Mesodermal cell (in vitro differentiated cells): ENCODE measurements at regions not wholly inside any gene's neighbourhood (a gene's known extent, or its start where the extent isn't known, plus 50 kb on each side); places are given as distances from the start of the nearest gene placed in this dataset.
"Not testable (repeated sequence)": the region's sequence is repeated elsewhere in the genome, so short reads cannot be mapped to it uniquely, and the experiment has no call there.

Experiments used
- H3K27ac ChIP-seq: 2 replicates; pipeline ENCODE4 v1.7.0; 2013; ENCODE audit warnings: mild to moderate bottlenecking, low read depth, low read length, moderate library complexity; ENCODE audit not compliant: severe bottlenecking
- H3K36me3 ChIP-seq: 2 replicates; pipeline ENCODE4 v1.7.1; 2013; ENCODE audit warnings: mild to moderate bottlenecking, low read length, moderate library complexity; ENCODE audit not compliant: control insufficient read depth, insufficient read depth
- H3K4me1 ChIP-seq: one replicate; pipeline ENCODE4 v1.7.1; 2013; ENCODE audit warnings: mild to moderate bottlenecking, low read length; ENCODE audit not compliant: insufficient read depth, control insufficient read depth, poor library complexity, severe bottlenecking
- H3K4me3 ChIP-seq: 2 replicates; pipeline ENCODE4 v1.7.0; 2013; ENCODE audit warnings: low read length, control low read depth, mild to moderate bottlenecking; ENCODE audit not compliant: insufficient read depth, poor library complexity, severe bottlenecking; ENCODE audit errors: extremely low read depth
- H3K9me3 ChIP-seq: 2 replicates; pipeline ENCODE4 v1.7.1; 2013; ENCODE audit warnings: mild to moderate bottlenecking, low read length, moderate library complexity; ENCODE audit not compliant: control insufficient read depth
- WGBS, 2 experiments: methylation state at CpG; one replicate each; pipeline ENCODE4 v1.1.5; 2013; ENCODE audit warnings: missing lambda C conversion rate in 2 of 2; ENCODE audit not compliant: insufficient coverage in 2 of 2; 5-methylcytosine and 5-hydroxymethylcytosine counted together

- peaks cover 7% of the 10 kb centered on the region for H3K4me1 ChIP-seq
- 89 to 99% methylated on average over 5 of the region's 5 CpGs for WGBS, 2 experiments
- H3K36me3 ChIP-seq: no peaks in the 10 kb centered on the region
- H3K9me3 ChIP-seq: no peaks in the 10 kb centered on the region
- no peak overlapping the region for H3K27ac ChIP-seq
- H3K4me3 ChIP-seq: no peak overlapping the region
Observed at GRCh38 chr2:111620281-111620680, 263.7 kb downstream of the ANAPC1 start.

- Histone ChIP-seq H3K9me3 (no peaks in the 10 kb centered on the region), H3K4me3 (no peak overlapping the region), H3K27ac (no peak overlapping the region), H3K36me3 (no peaks in the 10 kb centered on the region), H3K4me1 (no peaks in the 10 kb centered on the region)
- WGBS, 2 experiments: 100% methylated on average over 2 to 3 of the region's 3 CpGs
Observed at GRCh38 chr2:111622859-111623258, 261.1 kb downstream of the ANAPC1 start.

- H3K27ac ChIP-seq: no peak overlapping the region
- H3K9me3 ChIP-seq: no peaks in the 10 kb centered on the region
- WGBS, 2 experiments: 91 to 93% methylated on average over 3 of the region's 3 CpGs
- no peaks in the 10 kb centered on the region for H3K4me1 ChIP-seq
- H3K4me3 ChIP-seq: no peak overlapping the region
- H3K36me3 ChIP-seq: no peaks in the 10 kb centered on the region
Observed at GRCh38 chr2:111623380-111623779, 260.6 kb downstream of the ANAPC1 start.

GRCh38 chr2:111624411-111625156 lies 259.4 kb downstream of the ANAPC1 start:
- WGBS, 2 experiments: no CpG with 5 or more reads among the region's 3 CpGs
- H3K36me3 ChIP-seq: no peaks in the 10 kb centered on the region
- H3K4me3 ChIP-seq: no peak overlapping the region
- no peak overlapping the region for H3K27ac ChIP-seq
- no peaks in the 10 kb centered on the region for H3K4me1 ChIP-seq
- no peaks in the 10 kb centered on the region for H3K9me3 ChIP-seq

GRCh38 chr2:111625157-111625537 lies 258.8 kb downstream of the ANAPC1 start:
- H3K4me3 ChIP-seq, H3K4me1 ChIP-seq, H3K36me3 ChIP-seq, H3K9me3 ChIP-seq, H3K27ac ChIP-seq: not testable (repeated sequence)
- WGBS, 2 experiments: 89% methylated on average over 4 of the region's 12 CpGs; no CpG with 5 or more reads in 1 of the 2 experiments

GRCh38 chr2:111626037-111626864 lies 257.7 kb downstream of the ANAPC1 start:
- WGBS, 2 experiments: 100% methylated on average over 1 of the region's 2 CpGs; no CpG with 5 or more reads in 1 of the 2 experiments
- Histone ChIP-seq H3K9me3 (no peaks in the 10 kb centered on the region), H3K27ac (no peak overlapping the region), H3K36me3 (no peaks in the 10 kb centered on the region), H3K4me3 (no peak overlapping the region), H3K4me1 (no peaks in the 10 kb centered on the region)

GRCh38 chr2:111626865-111627163 lies 257.2 kb downstream of the ANAPC1 start:
- H3K4me1 ChIP-seq: no peaks in the 10 kb centered on the region
- H3K27ac ChIP-seq: no peak overlapping the region
- H3K4me3 ChIP-seq: no peak overlapping the region
- no peaks in the 10 kb centered on the region for H3K36me3 ChIP-seq
- no peaks in the 10 kb centered on the region for H3K9me3 ChIP-seq

- H3K4me1 ChIP-seq: no peaks in the 10 kb centered on the region
- no peaks in the 10 kb centered on the region for H3K36me3 ChIP-seq
- no peaks in the 10 kb centered on the region for H3K9me3 ChIP-seq
- 100% methylated on average over 1 of the region's 5 CpGs for WGBS, 2 experiments
- no peak overlapping the region for H3K27ac ChIP-seq
- H3K4me3 ChIP-seq: no peak overlapping the region
Observed at GRCh38 chr2:111627256-111627655, 256.7 kb downstream of the ANAPC1 start.

GRCh38 chr2:111628221-111628620 lies 255.8 kb downstream of the ANAPC1 start:
- H3K27ac ChIP-seq: no peak overlapping the region
- no peaks in the 10 kb centered on the region for H3K4me1 ChIP-seq
- H3K36me3 ChIP-seq: no peaks in the 10 kb centered on the region
- no CpG with 5 or more reads among the region's 1 CpG for WGBS, 2 experiments
- no peaks in the 10 kb centered on the region for H3K9me3 ChIP-seq
- no peak overlapping the region for H3K4me3 ChIP-seq

- no peaks in the 10 kb centered on the region for H3K9me3 ChIP-seq
- H3K4me3 ChIP-seq: no peak overlapping the region
- H3K36me3 ChIP-seq: no peaks in the 10 kb centered on the region
- no peaks in the 10 kb centered on the region for H3K4me1 ChIP-seq
- 83 to 100% methylated on average over 1 of the region's 2 CpGs for WGBS, 2 experiments
- H3K27ac ChIP-seq: no peak overlapping the region
Observed at GRCh38 chr2:111629983-111630382, 254.0 kb downstream of the ANAPC1 start.

GRCh38 chr2:111632661-111633060 lies 251.3 kb downstream of the ANAPC1 start:
- Histone ChIP-seq H3K4me3 (no peak overlapping the region), H3K27ac (no peak overlapping the region), H3K36me3 (no peaks in the 10 kb centered on the region), H3K9me3 (no peaks in the 10 kb centered on the region), H3K4me1 (no peaks in the 10 kb centered on the region)
- WGBS, 2 experiments: 100% methylated on average over 1 to 2 of the region's 4 CpGs
